AG09319 (cell line): ENCODE measurements at regions not wholly inside any gene's neighbourhood (a gene's known extent, or its start where the extent isn't known, plus 50 kb on each side); places are given as distances from the start of the nearest gene placed in this dataset.

Source experiments
- DNase-seq: peaks from one replicate; pipeline ENCODE4 v3.0.0-alpha.2; 2010; ENCODE audit warnings: low read depth; ENCODE audit errors: extremely low read depth
- TF ChIP-seq, protein P1 (sequence below): IDR thresholded peaks from 2 replicates; pipeline ENCODE4 v1.5.1; 2011; ENCODE audit warnings: low read depth, mild to moderate bottlenecking, inconsistent platforms, low read length, moderate library complexity

GRCh38 chr4:101730291-101731117, 60.0 kb upstream of the BANK1 start:
- peak; percentile 52 for DNase-seq
- TF ChIP-seq, protein P1, sequence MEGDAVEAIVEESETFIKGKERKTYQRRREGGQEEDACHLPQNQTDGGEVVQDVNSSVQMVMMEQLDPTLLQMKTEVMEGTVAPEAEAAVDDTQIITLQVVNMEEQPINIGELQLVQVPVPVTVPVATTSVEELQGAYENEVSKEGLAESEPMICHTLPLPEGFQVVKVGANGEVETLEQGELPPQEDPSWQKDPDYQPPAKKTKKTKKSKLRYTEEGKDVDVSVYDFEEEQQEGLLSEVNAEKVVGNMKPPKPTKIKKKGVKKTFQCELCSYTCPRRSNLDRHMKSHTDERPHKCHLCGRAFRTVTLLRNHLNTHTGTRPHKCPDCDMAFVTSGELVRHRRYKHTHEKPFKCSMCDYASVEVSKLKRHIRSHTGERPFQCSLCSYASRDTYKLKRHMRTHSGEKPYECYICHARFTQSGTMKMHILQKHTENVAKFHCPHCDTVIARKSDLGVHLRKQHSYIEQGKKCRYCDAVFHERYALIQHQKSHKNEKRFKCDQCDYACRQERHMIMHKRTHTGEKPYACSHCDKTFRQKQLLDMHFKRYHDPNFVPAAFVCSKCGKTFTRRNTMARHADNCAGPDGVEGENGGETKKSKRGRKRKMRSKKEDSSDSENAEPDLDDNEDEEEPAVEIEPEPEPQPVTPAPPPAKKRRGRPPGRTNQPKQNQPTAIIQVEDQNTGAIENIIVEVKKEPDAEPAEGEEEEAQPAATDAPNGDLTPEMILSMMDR: peak; percentile 69

DNA sequence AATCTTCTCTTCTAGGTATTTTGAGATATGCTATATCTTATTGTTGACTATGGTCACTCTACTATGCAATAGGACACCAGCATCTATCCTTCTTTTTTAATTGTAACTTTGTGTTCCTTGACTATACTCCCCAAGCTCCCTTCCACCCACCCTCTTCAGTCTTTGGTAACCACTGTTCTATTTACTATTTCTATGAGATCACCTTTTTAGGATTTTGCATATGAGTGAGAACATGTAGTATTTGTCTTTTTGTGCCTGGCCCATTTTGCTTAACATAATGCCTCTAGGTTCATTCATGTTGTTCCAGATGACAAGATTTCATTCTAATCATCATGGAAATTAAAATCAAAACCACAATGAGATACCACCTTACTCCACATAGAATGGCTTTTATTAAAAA, 63.3 kb upstream of the BANK1 start:
- TF ChIP-seq, protein P1: no peak
- DNase-seq: no peak

- no peak for DNase-seq
- TF ChIP-seq, protein P1: no peak
Measured at GRCh38 chr4:101724093-101724492, 66.4 kb upstream of the BANK1 start.

GRCh38 chr4:101718810-101719209, 71.7 kb upstream of the BANK1 start:
- TF ChIP-seq, protein P1: no peak
- no peak for DNase-seq

- TF ChIP-seq, protein P1: no peak
- no peak for DNase-seq
Measured at GRCh38 chr4:101711590-101712260, 78.8 kb upstream of the BANK1 start.

GRCh38 chr4:101710806-101711205, 79.7 kb upstream of the BANK1 start:
- DNase-seq: no peak
- TF ChIP-seq, protein P1: no peak
